RWPE2 (cell line): ENCODE measurements at regions not wholly inside any gene's neighbourhood (a gene's known extent, or its start where the extent isn't known, plus 50 kb on each side); places are given as distances from the start of the nearest gene placed in this dataset.

Source experiments
- ATAC-seq: fragments of 200-7000 bp; cut with Tn5 transposase; 3 replicates; pipeline ENCODE4 v1.9.1; 2021; ENCODE audit warnings: low read depth
- DNase-seq: peaks from one replicate; pipeline ENCODE4 v3.0.0-alpha.2; 2020; ENCODE audit warnings: low spot score
- H3K27ac ChIP-seq: fragments of 450-650 bp; 2 replicates; pipeline ENCODE4 v1.5.1; 2017; ENCODE audit warnings: mild to moderate bottlenecking; ENCODE audit not compliant: poor library complexity, severe bottlenecking
- H3K27me3 ChIP-seq: fragments of 250-450 bp; sonication (Bioruptor Pico); 2 replicates; pipeline ENCODE4 v1.5.1; 2021; ENCODE audit warnings: mild to moderate bottlenecking, moderate library complexity; ENCODE audit not compliant: insufficient read depth, poor library complexity, severe bottlenecking
- H3K36me3 ChIP-seq: fragments of 250-450 bp; sonication (Bioruptor Pico); 2 replicates; pipeline ENCODE4 v1.5.1; 2020; ENCODE audit warnings: low read depth, mild to moderate bottlenecking, moderate library complexity
- H3K4me1 ChIP-seq: fragments of 250-450 bp; sonication (Bioruptor Pico); 2 replicates; pipeline ENCODE4 v1.5.1; 2021; ENCODE audit warnings: mild to moderate bottlenecking, moderate library complexity; ENCODE audit not compliant: insufficient read depth, poor library complexity, severe bottlenecking
- H3K4me3 ChIP-seq: fragments of 250-450 bp; sonication (Bioruptor Pico); 2 replicates; pipeline ENCODE4 v1.5.1; 2021; ENCODE audit warnings: mild to moderate bottlenecking, moderate library complexity; ENCODE audit not compliant: severe bottlenecking
- H3K9me3 ChIP-seq: fragments of 250-450 bp; sonication (Bioruptor Pico); 2 replicates; pipeline ENCODE4 v1.5.1; 2021; ENCODE audit warnings: mild to moderate bottlenecking, moderate library complexity; ENCODE audit not compliant: severe bottlenecking
- TF ChIP-seq, protein P1 (sequence below): fragments of 450-650 bp; IDR thresholded peaks from one replicate; pipeline ENCODE4 v1.5.1; 2017; ENCODE audit warnings: mild to moderate bottlenecking, moderate library complexity; ENCODE audit not compliant: poor library complexity, severe bottlenecking

DNA sequence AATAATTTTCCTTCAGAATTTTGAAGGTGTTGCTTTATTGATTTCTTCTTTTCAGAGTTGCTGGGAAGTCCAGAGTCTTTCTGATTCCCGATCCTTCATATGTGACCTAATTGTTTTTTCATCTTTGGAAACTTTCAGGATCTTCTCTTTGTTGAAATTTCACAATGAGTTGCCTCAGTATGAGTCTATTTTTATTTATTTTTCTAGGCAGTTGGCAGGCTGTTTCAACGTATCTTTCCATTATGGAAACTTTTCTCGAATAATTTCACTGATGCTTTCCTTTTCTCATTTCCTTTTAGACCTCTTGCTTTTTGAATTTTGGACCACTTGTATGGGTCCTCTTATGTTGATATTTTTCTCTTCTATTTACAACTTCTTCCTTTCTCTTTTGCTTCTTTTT, 354.3 kb downstream of the TGFB2 start:
- DNase-seq (no peak), ATAC-seq (no peak)
- no peak overlapping the region for H3K4me3 ChIP-seq
- TF ChIP-seq, protein P1, sequence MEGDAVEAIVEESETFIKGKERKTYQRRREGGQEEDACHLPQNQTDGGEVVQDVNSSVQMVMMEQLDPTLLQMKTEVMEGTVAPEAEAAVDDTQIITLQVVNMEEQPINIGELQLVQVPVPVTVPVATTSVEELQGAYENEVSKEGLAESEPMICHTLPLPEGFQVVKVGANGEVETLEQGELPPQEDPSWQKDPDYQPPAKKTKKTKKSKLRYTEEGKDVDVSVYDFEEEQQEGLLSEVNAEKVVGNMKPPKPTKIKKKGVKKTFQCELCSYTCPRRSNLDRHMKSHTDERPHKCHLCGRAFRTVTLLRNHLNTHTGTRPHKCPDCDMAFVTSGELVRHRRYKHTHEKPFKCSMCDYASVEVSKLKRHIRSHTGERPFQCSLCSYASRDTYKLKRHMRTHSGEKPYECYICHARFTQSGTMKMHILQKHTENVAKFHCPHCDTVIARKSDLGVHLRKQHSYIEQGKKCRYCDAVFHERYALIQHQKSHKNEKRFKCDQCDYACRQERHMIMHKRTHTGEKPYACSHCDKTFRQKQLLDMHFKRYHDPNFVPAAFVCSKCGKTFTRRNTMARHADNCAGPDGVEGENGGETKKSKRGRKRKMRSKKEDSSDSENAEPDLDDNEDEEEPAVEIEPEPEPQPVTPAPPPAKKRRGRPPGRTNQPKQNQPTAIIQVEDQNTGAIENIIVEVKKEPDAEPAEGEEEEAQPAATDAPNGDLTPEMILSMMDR = no peak
- H3K4me1 ChIP-seq = no peaks in the 10 kb centered on the region
- no peaks in the 10 kb centered on the region for H3K9me3 ChIP-seq
- no peaks in the 10 kb centered on the region for H3K27me3 ChIP-seq
- no peak overlapping the region for H3K27ac ChIP-seq
- no peaks in the 10 kb centered on the region for H3K36me3 ChIP-seq

GRCh38 chr1:218699865-218700264, 354.7 kb downstream of the TGFB2 start:
- H3K4me1 ChIP-seq = no peaks in the 10 kb centered on the region
- H3K4me3 ChIP-seq = no peak overlapping the region
- no peak for DNase-seq
- no peaks in the 10 kb centered on the region for H3K27me3 ChIP-seq
- H3K9me3 ChIP-seq = no peaks in the 10 kb centered on the region
- ATAC-seq = no peak
- no peak overlapping the region for H3K27ac ChIP-seq
- TF ChIP-seq, protein P1 = no peak
- H3K36me3 ChIP-seq = no peaks in the 10 kb centered on the region

- Histone ChIP-seq H3K27me3 (no peaks in the 10 kb centered on the region), H3K9me3 (no peaks in the 10 kb centered on the region), H3K4me3 (no peak overlapping the region), H3K4me1 (peaks cover 7% of the 10 kb centered on the region), H3K27ac (no peak overlapping the region), H3K36me3 (no peaks in the 10 kb centered on the region)
- ATAC-seq (no peak), DNase-seq (no peak)
- TF ChIP-seq, protein P1 = no peak
Measured at GRCh38 chr1:218700666-218701065, 355.5 kb downstream of the TGFB2 start.

DNA sequence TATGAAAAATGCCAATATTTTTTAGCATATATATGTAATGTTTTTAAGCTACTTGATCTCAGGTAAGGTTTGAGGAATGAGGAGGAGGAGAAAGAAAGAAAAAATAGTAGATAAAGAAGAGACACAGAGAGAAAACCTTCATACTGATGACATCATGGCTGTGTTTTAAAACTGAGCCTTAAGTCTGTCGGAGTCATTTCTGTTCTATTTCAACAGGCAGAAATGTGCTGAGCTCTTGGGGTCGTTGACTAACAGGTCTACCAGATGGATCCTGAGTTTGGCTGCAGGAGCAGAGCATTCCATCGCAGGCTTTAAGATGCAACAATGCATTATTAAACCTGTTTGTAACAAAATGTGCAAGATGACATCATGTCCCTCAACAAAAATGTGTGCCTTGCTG, 356.0 kb downstream of the TGFB2 start:
- Histone ChIP-seq H3K36me3 (no peaks in the 10 kb centered on the region), H3K9me3 (no peaks in the 10 kb centered on the region), H3K27ac (no peak overlapping the region), H3K4me1 (peaks cover 8% of the 10 kb centered on the region), H3K27me3 (no peaks in the 10 kb centered on the region), H3K4me3 (no peak overlapping the region)
- TF ChIP-seq, protein P1 = no peak
- DNase-seq = no peak
- no peak for ATAC-seq

DNA sequence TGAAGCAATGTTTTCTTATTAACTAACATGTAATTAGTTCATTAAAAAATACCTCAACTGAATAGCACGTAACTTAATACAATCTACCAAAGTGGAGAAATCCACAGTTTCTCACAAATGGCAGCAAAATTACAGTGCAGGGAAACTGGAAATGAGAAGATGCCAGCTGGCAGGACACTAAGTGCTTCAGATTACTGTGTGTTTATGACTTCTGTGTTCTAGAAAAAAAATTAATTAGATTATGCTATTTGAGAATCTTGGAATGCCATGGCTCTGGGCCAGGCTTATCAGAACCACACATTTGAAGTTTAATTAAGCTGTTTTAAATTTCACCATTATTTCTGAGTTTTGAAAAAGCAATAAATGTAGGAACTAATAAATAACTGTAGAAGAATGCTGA, 357.6 kb downstream of the TGFB2 start:
- ATAC-seq (no peak), DNase-seq (no peak)
- Histone ChIP-seq H3K9me3 (no peaks in the 10 kb centered on the region), H3K36me3 (no peaks in the 10 kb centered on the region), H3K27me3 (no peaks in the 10 kb centered on the region), H3K4me3 (no peak overlapping the region), H3K27ac (no peak overlapping the region), H3K4me1 (peaks cover 18% of the 10 kb centered on the region)
- TF ChIP-seq, protein P1 = no peak
